HCT116 (cell line): ENCODE measurements at regions not wholly inside any gene's neighbourhood (a gene's known extent, or its start where the extent isn't known, plus 50 kb on each side); places are given as distances from the start of the nearest gene placed in this dataset.

Source experiments
- ATAC-seq: fragments of 200-7000 bp; cut with Tn5 transposase; 2 replicates; pipeline ENCODE4 v1.9.1; 2020; ENCODE audit warnings: mild to moderate bottlenecking, moderate library complexity
- BruUV-seq: library from RNA; stranded (reverse); fragments of 400-500 nt; replicated peaks from 2 replicates; lab custom pipeline; 2021; lab: Mats Ljungman, UMichigan
- CTCF ChIA-PET: fragments of 300-600 bp; sonication (Branson Sonifier 250); formaldehyde crosslinking; loops from one replicate; lab custom pipeline; 2021; ENCODE audit warnings: antibody characterized with exemption; lab: Charles Lee
- POLR2A ChIA-PET: fragments of 300-600, 350-600 bp; sonication (Branson Sonifier 250); formaldehyde crosslinking; loops from one replicate; lab custom pipeline; 2021; ENCODE audit warnings: antibody characterized with exemption; lab: Charles Lee
- RAD21 ChIA-PET, 2 experiments: fragments of 300-600 bp; sonication (Branson Sonifier 250); formaldehyde crosslinking; loops; one replicate each; lab custom pipeline; 2023; ENCODE audit warnings: low total read pairs in 2 of 2; ENCODE audit not compliant: uncharacterized antibody in 2 of 2, unreplicated experiment in 2 of 2, low non-redundant PET in 1 of 2; lab: Charles Lee
- DNase-seq: peaks from one replicate; pipeline ENCODE4 v3.0.0-alpha.2; 2010; ENCODE audit warnings: low read depth, low spot score
- H2AFZ ChIP-seq: fragments of 200-600 bp; shearing (Covaris generic), sonication (generic); 2 replicates; pipeline ENCODE4 v1.6.1; 2017; ENCODE audit warnings: low read depth, mixed run types, mixed read lengths, antibody characterized with exemption, low read length; ENCODE audit not compliant: poor library complexity, severe bottlenecking
- H3K27ac ChIP-seq: 2 replicates; pipeline ENCODE4 v1.5.1; 2012; ENCODE audit warnings: low read depth, low read length
- H3K27me3 ChIP-seq: fragments of 200-600 bp; sonication (generic); 2 replicates; pipeline ENCODE4 v1.6.1; 2016; ENCODE audit warnings: mixed run types, low read length, mixed read lengths; ENCODE audit not compliant: insufficient read depth
- H3K36me3 ChIP-seq, 2 experiments: fragments of 200-500 bp in 1 of 2; fragments of 200-600 bp in 1 of 2; sonication (Bioruptor generic) in 1 of 2; sonication (generic) in 1 of 2; 2 replicates each; pipeline versions ENCODE4 v1.5.1 to v1.6.1; 2014 to 2016; ENCODE audit warnings: low read length in 2 of 2, inconsistent platforms in 1 of 2, mixed read lengths in 1 of 2, mixed run types in 1 of 2; ENCODE audit not compliant: insufficient read depth in 2 of 2, control insufficient read depth in 1 of 2
- H3K4me1 ChIP-seq, 2 experiments: fragments of 200-600 bp in 1 of 2; sonication (generic) in 1 of 2; 2 replicates each; pipeline versions ENCODE4 v1.5.1 to v1.6.1; 2012 to 2017; ENCODE audit warnings: low read length in 2 of 2, inconsistent platforms in 1 of 2, mild to moderate bottlenecking in 1 of 2, mixed read lengths in 1 of 2, mixed run types in 1 of 2, moderate library complexity in 1 of 2; ENCODE audit not compliant: insufficient read depth in 2 of 2, control insufficient read depth in 1 of 2
- H3K4me2 ChIP-seq: fragments of 200-600 bp; sonication (generic); 2 replicates; pipeline ENCODE4 v1.6.1; 2017; ENCODE audit warnings: mixed run types, low read length, mixed read lengths
- H3K4me3 ChIP-seq, 2 experiments: fragments of 200-600 bp in 1 of 2; sonication (generic) in 1 of 2; replicated peaks in 1 of 2; 2 replicates each; pipeline ENCODE4 v1.5.1; 2011 to 2016; ENCODE audit warnings: low read length in 2 of 2, control low read depth in 1 of 2, low read depth in 1 of 2, mild to moderate bottlenecking in 1 of 2, mixed read lengths in 1 of 2, mixed run types in 1 of 2
- H3K79me2 ChIP-seq: fragments of 200-600 bp; sonication (generic); 2 replicates; pipeline ENCODE4 v1.6.1; 2017; ENCODE audit warnings: mild to moderate bottlenecking, mixed run types, low read length, moderate library complexity, mixed read lengths; ENCODE audit not compliant: insufficient read depth
- H3K9ac ChIP-seq: fragments of 200-600 bp; sonication (generic); 2 replicates; pipeline ENCODE4 v1.6.1; 2016; ENCODE audit warnings: low read length, mixed read lengths
- H3K9me2 ChIP-seq: fragments of 200-600 bp; sonication (generic), shearing (Covaris generic); 2 replicates; pipeline ENCODE4 v1.6.1; 2017; ENCODE audit warnings: mixed run types, mild to moderate bottlenecking, moderate library complexity; ENCODE audit not compliant: insufficient read depth
- H3K9me3 ChIP-seq, 2 experiments: fragments of 200-500 bp in 1 of 2; fragments of 200-600 bp in 1 of 2; sonication (Bioruptor generic) in 1 of 2; sonication (generic) in 1 of 2; 2 replicates each; pipeline ENCODE4 v1.6.1; 2014 to 2017; ENCODE audit warnings: low read length in 2 of 2, mixed read lengths in 2 of 2, inconsistent platforms in 1 of 2, low read depth in 1 of 2, mild to moderate bottlenecking in 1 of 2, mixed run types in 1 of 2, moderate library complexity in 1 of 2; ENCODE audit not compliant: control insufficient read depth in 1 of 2, insufficient read depth in 1 of 2
- H4K20me1 ChIP-seq: fragments of 200-600 bp; sonication (generic), shearing (Covaris generic); 2 replicates; pipeline ENCODE4 v1.6.1; 2017; ENCODE audit warnings: mixed run types, mild to moderate bottlenecking, moderate library complexity; ENCODE audit not compliant: insufficient read depth
- CEBPB ChIP-seq: IDR thresholded peaks from 2 replicates; pipeline ENCODE4 v1.6.1; 2012; ENCODE audit warnings: low read depth
- POLR2AphosphoS5 ChIP-seq: IDR thresholded peaks from 2 replicates; pipeline ENCODE4 v1.6.1; 2011; ENCODE audit warnings: mild to moderate bottlenecking, low read depth, low read length, moderate library complexity
- RAD21 ChIP-seq: IDR thresholded peaks from 2 replicates; pipeline ENCODE4 v1.6.1; 2012; ENCODE audit warnings: low read depth, mild to moderate bottlenecking
- REST ChIP-seq: IDR thresholded peaks from 2 replicates; pipeline ENCODE4 v1.6.1; 2012; ENCODE audit warnings: low read depth
- SRF ChIP-seq: IDR thresholded peaks from 2 replicates; pipeline ENCODE4 v1.6.1; 2012; ENCODE audit warnings: low read depth
- intact Hi-C: fragments of 100-400 bp; cut with micrococcal nuclease; formaldehyde crosslinking; loops from 2 replicates; pipeline ENCODE4 v1.10.0; 2022

GRCh38 chr3:68239542-68239941, 585.1 kb upstream of the SUCLG2 start (continued):
- TF ChIP-seq POLR2AphosphoS5: no peak
- TF ChIP-seq RAD21: no peak

- no peaks in the 10 kb centered on the region for H4K20me1 ChIP-seq
- ATAC-seq (no peak), DNase-seq (no peak)
- no peak overlapping the region for H3K4me2 ChIP-seq
- RAD21 ChIA-PET: no interaction called here
- H3K9ac ChIP-seq: no peak overlapping the region
- no TSS peak for BruUV-seq
- H3K9me3 ChIP-seq: peaks cover 3 to 8% of the 10 kb centered on the region in 2 experiments; a peak in 2 of 4 replicates
- POLR2A ChIA-PET: no interaction called here
- H3K4me3 ChIP-seq: no peak overlapping the region
- no peaks in the 10 kb centered on the region for H3K79me2 ChIP-seq
- H3K27ac ChIP-seq: no peak overlapping the region
- H3K4me1 ChIP-seq: no peaks in the 10 kb centered on the region
- intact Hi-C loops: no loop called here
- no peaks in the 10 kb centered on the region for H3K9me2 ChIP-seq
- H3K27me3 ChIP-seq: no peaks in the 10 kb centered on the region
- no peak for TF ChIP-seq REST
- no peak for TF ChIP-seq SRF
- TF ChIP-seq CEBPB: no peak
- no peaks in the 10 kb centered on the region for H3K36me3 ChIP-seq
- no peak overlapping the region for H2AFZ ChIP-seq
- CTCF ChIA-PET: no interaction called here
Measured at GRCh38 chr3:68234076-68234780, 579.8 kb upstream of the SUCLG2 start.
